Endothelial cell of umbilical vein (primary cell): ENCODE measurements at regions not wholly inside any gene's neighbourhood (a gene's known extent, or its start where the extent isn't known, plus 50 kb on each side); places are given as distances from the start of the nearest gene placed in this dataset.

Experiments used
- CTCF ChIP-seq, 2 donors: IDR thresholded peaks; 1 replicate in 1 of 2; 2 replicates in 1 of 2; pipeline ENCODE4 v1.5.1; 2011; ENCODE audit warnings: low read length in 2 of 2, mild to moderate bottlenecking in 2 of 2, moderate library complexity in 2 of 2, control low read depth in 1 of 2, inconsistent platforms in 1 of 2, low read depth in 1 of 2; ENCODE audit not compliant: insufficient read depth in 1 of 2; ENCODE audit errors: extremely low read depth in 1 of 2
- EZH2 ChIP-seq: IDR thresholded peaks from 2 replicates; pipeline ENCODE4 v1.6.1; 2012; ENCODE audit warnings: borderline replicate concordance, low read depth, mild to moderate bottlenecking, moderate library complexity, low read length, inconsistent platforms; ENCODE audit not compliant: severe bottlenecking
- POLR2A ChIP-seq: IDR thresholded peaks from 2 replicates; pipeline ENCODE4 v1.6.1; 2012; ENCODE audit warnings: low read depth, mild to moderate bottlenecking, control low read depth, low read length
- POLR2AphosphoS5 ChIP-seq: IDR thresholded peaks from 2 replicates; pipeline ENCODE4 v1.6.1; 2012; ENCODE audit warnings: low read depth, mild to moderate bottlenecking, control low read depth, low read length, moderate library complexity; ENCODE audit not compliant: insufficient read depth

GRCh38 chr6:49052901-49053300, 410.2 kb downstream of the MMUT start:
- TF ChIP-seq POLR2A, result no peak
- TF ChIP-seq EZH2, result no peak
- no peak for TF ChIP-seq CTCF (IDR thresholded peaks at IDR 0.05; ENCODE audit: extremely low read depth in 1 of 2, insufficient read depth in 1 of 2, low read depth in 1 of 2, low read length in 2 of 2)
- TF ChIP-seq POLR2AphosphoS5, result no peak
